Hepatocyte (in vitro differentiated cells): ENCODE measurements at regions not wholly inside any gene's neighbourhood (a gene's known extent, or its start where the extent isn't known, plus 50 kb on each side); places are given as distances from the start of the nearest gene placed in this dataset.

Experiments used
- EZH2 ChIP-seq: fragments of 200-600 bp; sonication (generic); IDR thresholded peaks from 2 replicates; pipeline ENCODE4 v1.6.1; 2016; ENCODE audit warnings: antibody characterized with exemption, mild to moderate bottlenecking, borderline replicate concordance
- TF ChIP-seq, protein P1 (sequence below): fragments of 200-600 bp; sonication (generic); IDR thresholded peaks from 2 replicates; pipeline ENCODE4 v1.5.1; 2016; ENCODE audit warnings: antibody characterized with exemption, mild to moderate bottlenecking; ENCODE audit not compliant: poor library complexity

DNA sequence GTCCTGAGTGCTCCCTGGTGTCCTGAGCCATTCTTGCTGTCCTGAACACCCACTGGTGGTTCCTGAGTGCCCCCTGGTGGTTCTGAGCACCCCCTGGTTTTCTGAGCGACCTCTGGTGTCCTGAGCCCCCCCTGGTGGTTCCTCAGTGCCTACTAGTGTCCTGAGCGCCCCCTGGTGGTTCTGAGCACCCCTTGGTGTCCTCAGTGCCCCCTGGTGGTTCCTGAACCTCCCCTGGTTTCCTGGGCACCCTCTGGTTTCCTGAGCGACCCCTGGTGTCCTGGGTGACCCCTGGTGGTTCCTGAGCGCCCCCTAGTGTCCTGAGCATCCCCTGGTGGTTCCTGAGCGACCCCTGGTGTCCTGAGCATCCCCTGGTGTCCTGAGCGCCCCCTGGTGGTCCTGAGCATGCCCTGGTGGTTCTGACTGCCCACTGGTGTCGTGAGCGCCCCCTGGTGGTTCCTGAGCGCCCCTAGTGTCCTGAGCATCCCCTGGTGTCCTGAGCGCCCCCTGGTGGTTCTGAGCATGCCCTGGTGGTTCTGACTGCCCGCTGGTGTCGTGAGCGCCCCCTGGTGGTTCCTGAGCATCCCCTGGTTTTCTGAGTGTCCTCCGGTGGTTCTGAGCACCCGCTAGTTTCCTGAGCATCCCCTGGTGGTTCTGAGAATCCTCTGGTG, 473.1 kb downstream of the TMEM121 start:
- TF ChIP-seq, protein P1, sequence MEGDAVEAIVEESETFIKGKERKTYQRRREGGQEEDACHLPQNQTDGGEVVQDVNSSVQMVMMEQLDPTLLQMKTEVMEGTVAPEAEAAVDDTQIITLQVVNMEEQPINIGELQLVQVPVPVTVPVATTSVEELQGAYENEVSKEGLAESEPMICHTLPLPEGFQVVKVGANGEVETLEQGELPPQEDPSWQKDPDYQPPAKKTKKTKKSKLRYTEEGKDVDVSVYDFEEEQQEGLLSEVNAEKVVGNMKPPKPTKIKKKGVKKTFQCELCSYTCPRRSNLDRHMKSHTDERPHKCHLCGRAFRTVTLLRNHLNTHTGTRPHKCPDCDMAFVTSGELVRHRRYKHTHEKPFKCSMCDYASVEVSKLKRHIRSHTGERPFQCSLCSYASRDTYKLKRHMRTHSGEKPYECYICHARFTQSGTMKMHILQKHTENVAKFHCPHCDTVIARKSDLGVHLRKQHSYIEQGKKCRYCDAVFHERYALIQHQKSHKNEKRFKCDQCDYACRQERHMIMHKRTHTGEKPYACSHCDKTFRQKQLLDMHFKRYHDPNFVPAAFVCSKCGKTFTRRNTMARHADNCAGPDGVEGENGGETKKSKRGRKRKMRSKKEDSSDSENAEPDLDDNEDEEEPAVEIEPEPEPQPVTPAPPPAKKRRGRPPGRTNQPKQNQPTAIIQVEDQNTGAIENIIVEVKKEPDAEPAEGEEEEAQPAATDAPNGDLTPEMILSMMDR: no peak
- TF ChIP-seq EZH2: no peak
